HepG2 (cell line): ENCODE measurements at regions not wholly inside any gene's neighbourhood (a gene's known extent, or its start where the extent isn't known, plus 50 kb on each side); places are given as distances from the start of the nearest gene placed in this dataset.

Experiments used
- BRCA1 ChIP-seq: sonication (generic); formaldehyde crosslinking; IDR thresholded peaks from 2 replicates; pipeline ENCODE4 v1.4.0; 2020; ENCODE audit warnings: missing genetic modification reagents
- HDAC6 ChIP-seq: fragments of 200-600 bp; sonication (generic); IDR thresholded peaks from 2 replicates; pipeline ENCODE4 v1.7.0; 2017; ENCODE audit warnings: mild to moderate bottlenecking, antibody characterized with exemption, low read length, low read depth
- KAT7 ChIP-seq: IDR thresholded peaks from 2 replicates; pipeline ENCODE4 v1.6.1; 2018; ENCODE audit warnings: borderline replicate concordance, missing compliant biosample characterization
- NCOA5 ChIP-seq: sonication (generic); formaldehyde crosslinking; IDR thresholded peaks from 2 replicates; pipeline ENCODE4 v1.4.0; 2020; ENCODE audit warnings: missing genetic modification reagents
- NR2F2 ChIP-seq: IDR thresholded peaks from 2 replicates; pipeline ENCODE4 v1.6.1; 2012; ENCODE audit warnings: low read depth, inconsistent platforms, borderline replicate concordance
- PAX8 ChIP-seq: sonication (generic); formaldehyde crosslinking; IDR thresholded peaks from 2 replicates; pipeline ENCODE4 v1.8.0; 2022; ENCODE audit warnings: mild to moderate bottlenecking, missing genetic modification reagents, borderline replicate concordance
- PCBP2 ChIP-seq: fragments of 200-400 bp; formaldehyde crosslinking; optimal IDR thresholded peaks from 2 replicates; pipeline ENCODE3; 2018; ENCODE audit warnings: low read length, low read depth; ENCODE audit not compliant: poor library complexity, severe bottlenecking
- PRMT3 ChIP-seq: sonication (generic); formaldehyde crosslinking; IDR thresholded peaks from 2 replicates; pipeline ENCODE4 v1.8.1; 2022; ENCODE audit warnings: low read depth, mild to moderate bottlenecking, moderate library complexity, missing genetic modification reagents, borderline replicate concordance
- RCOR2 ChIP-seq: IDR thresholded peaks from 2 replicates; pipeline ENCODE4 v1.6.1; 2016; ENCODE audit warnings: missing biosample characterization, missing genetic modification reagents
- SIN3A ChIP-seq: IDR thresholded peaks from 2 replicates; pipeline ENCODE4 v1.6.1; 2011; ENCODE audit warnings: low read depth, mild to moderate bottlenecking, control low read depth, low read length, borderline replicate concordance
- ZNF224 ChIP-seq: sonication (generic); formaldehyde crosslinking; IDR thresholded peaks from 2 replicates; pipeline ENCODE4 v1.5.0; 2020; ENCODE audit warnings: mild to moderate bottlenecking, missing genetic modification reagents
- ZNF34 ChIP-seq: sonication (generic); formaldehyde crosslinking; IDR thresholded peaks from 2 replicates; pipeline ENCODE4 v1.4.0; 2020; ENCODE audit warnings: mild to moderate bottlenecking, missing genetic modification reagents, borderline replicate concordance
- TF ChIP-seq, protein P1 (sequence below): sonication (generic); formaldehyde crosslinking; IDR thresholded peaks from 2 replicates; pipeline ENCODE4 v1.5.1; 2020; ENCODE audit warnings: mild to moderate bottlenecking, missing genetic modification reagents, borderline replicate concordance
- TF ChIP-seq, protein P2 (sequence below): IDR thresholded peaks from 2 replicates; pipeline ENCODE4 v1.6.1; 2016
- TF ChIP-seq, protein P3 (sequence below): sonication (generic); formaldehyde crosslinking; IDR thresholded peaks from 2 replicates; pipeline ENCODE4 v1.5.1; 2020; ENCODE audit warnings: missing genetic modification reagents, mild to moderate bottlenecking, borderline replicate concordance
- TF ChIP-seq, protein P4 (sequence below): sonication (generic); formaldehyde crosslinking; IDR thresholded peaks from 2 replicates; pipeline ENCODE4 v1.5.0; 2020; ENCODE audit warnings: missing genetic modification reagents
- TF ChIP-seq, protein P5 (sequence below): IDR thresholded peaks from 2 replicates; pipeline ENCODE4 v1.6.1; 2016; ENCODE audit warnings: low read depth, missing genetic modification reagents, missing compliant biosample characterization

DNA sequence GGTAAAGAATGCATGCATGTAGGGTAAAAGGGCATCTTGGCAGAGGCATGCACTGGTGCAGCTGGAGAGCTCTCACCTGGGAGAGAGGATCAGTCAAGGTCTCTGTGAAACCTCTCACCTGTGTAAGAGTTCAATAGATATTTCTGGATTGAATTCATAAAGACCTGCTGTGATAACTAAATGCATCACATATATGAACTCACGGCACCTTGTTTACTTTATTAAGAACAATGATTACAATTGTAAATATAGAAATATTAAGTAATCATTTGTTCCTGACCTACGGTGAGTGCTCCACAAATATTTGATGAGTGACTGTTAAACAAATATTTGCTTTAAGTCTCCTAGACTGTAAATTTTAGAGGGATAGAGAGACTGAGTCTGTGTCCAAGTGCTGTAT, 85.9 kb upstream of the PAQR3 start (continued):
- TF ChIP-seq, protein P1, sequence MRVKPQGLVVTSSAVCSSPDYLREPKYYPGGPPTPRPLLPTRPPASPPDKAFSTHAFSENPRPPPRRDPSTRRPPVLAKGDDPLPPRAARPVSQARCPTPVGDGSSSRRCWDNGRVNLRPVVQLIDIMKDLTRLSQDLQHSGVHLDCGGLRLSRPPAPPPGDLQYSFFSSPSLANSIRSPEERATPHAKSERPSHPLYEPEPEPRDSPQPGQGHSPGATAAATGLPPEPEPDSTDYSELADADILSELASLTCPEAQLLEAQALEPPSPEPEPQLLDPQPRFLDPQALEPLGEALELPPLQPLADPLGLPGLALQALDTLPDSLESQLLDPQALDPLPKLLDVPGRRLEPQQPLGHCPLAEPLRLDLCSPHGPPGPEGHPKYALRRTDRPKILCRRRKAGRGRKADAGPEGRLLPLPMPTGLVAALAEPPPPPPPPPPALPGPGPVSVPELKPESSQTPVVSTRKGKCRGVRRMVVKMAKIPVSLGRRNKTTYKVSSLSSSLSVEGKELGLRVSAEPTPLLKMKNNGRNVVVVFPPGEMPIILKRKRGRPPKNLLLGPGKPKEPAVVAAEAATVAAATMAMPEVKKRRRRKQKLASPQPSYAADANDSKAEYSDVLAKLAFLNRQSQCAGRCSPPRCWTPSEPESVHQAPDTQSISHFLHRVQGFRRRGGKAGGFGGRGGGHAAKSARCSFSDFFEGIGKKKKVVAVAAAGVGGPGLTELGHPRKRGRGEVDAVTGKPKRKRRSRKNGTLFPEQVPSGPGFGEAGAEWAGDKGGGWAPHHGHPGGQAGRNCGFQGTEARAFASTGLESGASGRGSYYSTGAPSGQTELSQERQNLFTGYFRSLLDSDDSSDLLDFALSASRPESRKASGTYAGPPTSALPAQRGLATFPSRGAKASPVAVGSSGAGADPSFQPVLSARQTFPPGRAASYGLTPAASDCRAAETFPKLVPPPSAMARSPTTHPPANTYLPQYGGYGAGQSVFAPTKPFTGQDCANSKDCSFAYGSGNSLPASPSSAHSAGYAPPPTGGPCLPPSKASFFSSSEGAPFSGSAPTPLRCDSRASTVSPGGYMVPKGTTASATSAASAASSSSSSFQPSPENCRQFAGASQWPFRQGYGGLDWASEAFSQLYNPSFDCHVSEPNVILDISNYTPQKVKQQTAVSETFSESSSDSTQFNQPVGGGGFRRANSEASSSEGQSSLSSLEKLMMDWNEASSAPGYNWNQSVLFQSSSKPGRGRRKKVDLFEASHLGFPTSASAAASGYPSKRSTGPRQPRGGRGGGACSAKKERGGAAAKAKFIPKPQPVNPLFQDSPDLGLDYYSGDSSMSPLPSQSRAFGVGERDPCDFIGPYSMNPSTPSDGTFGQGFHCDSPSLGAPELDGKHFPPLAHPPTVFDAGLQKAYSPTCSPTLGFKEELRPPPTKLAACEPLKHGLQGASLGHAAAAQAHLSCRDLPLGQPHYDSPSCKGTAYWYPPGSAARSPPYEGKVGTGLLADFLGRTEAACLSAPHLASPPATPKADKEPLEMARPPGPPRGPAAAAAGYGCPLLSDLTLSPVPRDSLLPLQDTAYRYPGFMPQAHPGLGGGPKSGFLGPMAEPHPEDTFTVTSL (CRISPR knock-in tag) = no peak
- no peak for TF ChIP-seq NCOA5 (CRISPR knock-in tag)
- no peak for TF ChIP-seq HDAC6
- TF ChIP-seq RCOR2 (CRISPR knock-in tag) = no peak
- TF ChIP-seq, protein P2, sequence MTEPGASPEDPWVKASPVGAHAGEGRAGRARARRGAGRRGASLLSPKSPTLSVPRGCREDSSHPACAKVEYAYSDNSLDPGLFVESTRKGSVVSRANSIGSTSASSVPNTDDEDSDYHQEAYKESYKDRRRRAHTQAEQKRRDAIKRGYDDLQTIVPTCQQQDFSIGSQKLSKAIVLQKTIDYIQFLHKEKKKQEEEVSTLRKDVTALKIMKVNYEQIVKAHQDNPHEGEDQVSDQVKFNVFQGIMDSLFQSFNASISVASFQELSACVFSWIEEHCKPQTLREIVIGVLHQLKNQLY (CRISPR knock-in tag) = no peak
- TF ChIP-seq ZNF34 (CRISPR knock-in tag) = no peak
- TF ChIP-seq NR2F2 = no peak
- TF ChIP-seq, protein P3, sequence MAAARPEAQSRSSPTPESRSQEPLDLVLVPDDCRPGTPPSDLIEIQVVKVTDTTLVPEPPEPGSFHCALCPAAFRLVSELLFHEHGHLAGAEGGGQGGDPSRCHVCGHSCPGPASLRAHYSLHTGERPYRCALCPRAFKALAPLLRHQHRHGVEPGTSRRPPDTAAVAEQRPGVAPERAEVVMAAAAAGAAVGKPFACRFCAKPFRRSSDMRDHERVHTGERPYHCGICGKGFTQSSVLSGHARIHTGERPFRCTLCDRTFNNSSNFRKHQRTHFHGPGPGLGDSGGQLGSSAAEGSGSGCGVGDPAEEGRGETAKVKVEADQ (CRISPR knock-in tag) = no peak
- TF ChIP-seq PCBP2 = no peak
- TF ChIP-seq ZNF224 (CRISPR knock-in tag) = no peak
- TF ChIP-seq SIN3A = no peak
- TF ChIP-seq KAT7 = no peak
- TF ChIP-seq, protein P4, sequence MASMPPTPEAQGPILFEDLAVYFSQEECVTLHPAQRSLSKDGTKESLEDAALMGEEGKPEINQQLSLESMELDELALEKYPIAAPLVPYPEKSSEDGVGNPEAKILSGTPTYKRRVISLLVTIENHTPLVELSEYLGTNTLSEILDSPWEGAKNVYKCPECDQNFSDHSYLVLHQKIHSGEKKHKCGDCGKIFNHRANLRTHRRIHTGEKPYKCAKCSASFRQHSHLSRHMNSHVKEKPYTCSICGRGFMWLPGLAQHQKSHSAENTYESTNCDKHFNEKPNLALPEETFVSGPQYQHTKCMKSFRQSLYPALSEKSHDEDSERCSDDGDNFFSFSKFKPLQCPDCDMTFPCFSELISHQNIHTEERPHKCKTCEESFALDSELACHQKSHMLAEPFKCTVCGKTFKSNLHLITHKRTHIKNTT (CRISPR knock-in tag) = no peak
- no peak for TF ChIP-seq PAX8 (CRISPR knock-in tag)
- no peak for TF ChIP-seq BRCA1 (CRISPR knock-in tag)
- TF ChIP-seq PRMT3 (CRISPR knock-in tag) = no peak
- TF ChIP-seq, protein P5, sequence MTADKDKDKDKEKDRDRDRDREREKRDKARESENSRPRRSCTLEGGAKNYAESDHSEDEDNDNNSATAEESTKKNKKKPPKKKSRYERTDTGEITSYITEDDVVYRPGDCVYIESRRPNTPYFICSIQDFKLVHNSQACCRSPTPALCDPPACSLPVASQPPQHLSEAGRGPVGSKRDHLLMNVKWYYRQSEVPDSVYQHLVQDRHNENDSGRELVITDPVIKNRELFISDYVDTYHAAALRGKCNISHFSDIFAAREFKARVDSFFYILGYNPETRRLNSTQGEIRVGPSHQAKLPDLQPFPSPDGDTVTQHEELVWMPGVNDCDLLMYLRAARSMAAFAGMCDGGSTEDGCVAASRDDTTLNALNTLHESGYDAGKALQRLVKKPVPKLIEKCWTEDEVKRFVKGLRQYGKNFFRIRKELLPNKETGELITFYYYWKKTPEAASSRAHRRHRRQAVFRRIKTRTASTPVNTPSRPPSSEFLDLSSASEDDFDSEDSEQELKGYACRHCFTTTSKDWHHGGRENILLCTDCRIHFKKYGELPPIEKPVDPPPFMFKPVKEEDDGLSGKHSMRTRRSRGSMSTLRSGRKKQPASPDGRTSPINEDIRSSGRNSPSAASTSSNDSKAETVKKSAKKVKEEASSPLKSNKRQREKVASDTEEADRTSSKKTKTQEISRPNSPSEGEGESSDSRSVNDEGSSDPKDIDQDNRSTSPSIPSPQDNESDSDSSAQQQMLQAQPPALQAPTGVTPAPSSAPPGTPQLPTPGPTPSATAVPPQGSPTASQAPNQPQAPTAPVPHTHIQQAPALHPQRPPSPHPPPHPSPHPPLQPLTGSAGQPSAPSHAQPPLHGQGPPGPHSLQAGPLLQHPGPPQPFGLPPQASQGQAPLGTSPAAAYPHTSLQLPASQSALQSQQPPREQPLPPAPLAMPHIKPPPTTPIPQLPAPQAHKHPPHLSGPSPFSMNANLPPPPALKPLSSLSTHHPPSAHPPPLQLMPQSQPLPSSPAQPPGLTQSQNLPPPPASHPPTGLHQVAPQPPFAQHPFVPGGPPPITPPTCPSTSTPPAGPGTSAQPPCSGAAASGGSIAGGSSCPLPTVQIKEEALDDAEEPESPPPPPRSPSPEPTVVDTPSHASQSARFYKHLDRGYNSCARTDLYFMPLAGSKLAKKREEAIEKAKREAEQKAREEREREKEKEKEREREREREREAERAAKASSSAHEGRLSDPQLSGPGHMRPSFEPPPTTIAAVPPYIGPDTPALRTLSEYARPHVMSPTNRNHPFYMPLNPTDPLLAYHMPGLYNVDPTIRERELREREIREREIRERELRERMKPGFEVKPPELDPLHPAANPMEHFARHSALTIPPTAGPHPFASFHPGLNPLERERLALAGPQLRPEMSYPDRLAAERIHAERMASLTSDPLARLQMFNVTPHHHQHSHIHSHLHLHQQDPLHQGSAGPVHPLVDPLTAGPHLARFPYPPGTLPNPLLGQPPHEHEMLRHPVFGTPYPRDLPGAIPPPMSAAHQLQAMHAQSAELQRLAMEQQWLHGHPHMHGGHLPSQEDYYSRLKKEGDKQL (CRISPR knock-in tag) = peak; percentile 71; the same call in 1 of the 2 replicates
